ENCODE measurements at regions not wholly inside any gene's neighbourhood (a gene's known extent, or its start where the extent isn't known, plus 50 kb on each side); places are given as distances from the start of the nearest gene placed in this dataset.

DNA sequence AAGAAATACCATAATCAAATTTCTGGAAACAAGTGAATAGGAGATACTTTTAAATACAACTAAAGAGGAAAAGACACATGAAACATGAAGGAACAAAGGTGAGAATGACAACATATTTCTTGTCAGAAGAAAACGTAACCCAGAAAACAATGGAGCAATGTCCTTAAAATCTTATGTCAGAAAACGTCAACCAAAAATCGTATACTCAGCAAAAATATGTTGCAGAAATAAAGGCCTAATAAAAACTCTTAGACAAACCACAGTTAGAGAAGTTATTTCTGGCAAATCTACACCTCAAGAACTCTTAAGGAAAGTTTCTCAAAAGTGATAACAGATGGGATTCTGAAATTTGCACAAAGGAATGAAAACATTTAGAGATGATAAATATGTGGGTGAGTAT is 66.3 kb upstream of the FBXL7 start:
- H3K27me3 Mint-ChIP-seq (ENCODE audit: low read depth, unreplicated experiment) = no peaks in the 10 kb centered on the region
- Histone ChIP-seq H2AFZ (ENCODE audit: low read depth, low read length) (no peak overlapping the region), H3K4me3 (ENCODE audit: insufficient read depth, low read depth, low read length) (no peak overlapping the region), H4K20me1 (ENCODE audit: insufficient read depth, low read length) (no peaks in the 10 kb centered on the region), H3K4me2 (ENCODE audit: low read length) (no peak overlapping the region), H3K27ac (ENCODE audit: low read depth, low read length) (no peak overlapping the region), H3K9ac (ENCODE audit: low read length) (no peak overlapping the region), H3K4me1 (ENCODE audit: insufficient read depth, low read length) (no peaks in the 10 kb centered on the region), H3K36me3 (ENCODE audit: insufficient read depth, low read length) (no peaks in the 10 kb centered on the region), H3K79me2 (ENCODE audit: insufficient read depth, low read length) (no peaks in the 10 kb centered on the region), H3K9me3 (ENCODE audit: insufficient read depth, low read depth, low read length) (no peaks in the 10 kb centered on the region), H3K27me3 (ENCODE audit: insufficient read depth, low read length) (peaks cover 2% of the 10 kb centered on the region)
- no peak for TF ChIP-seq EZH2 (IDR thresholded peaks at IDR 0.05; ENCODE audit: insufficient read depth, low read length)
- TF ChIP-seq, protein P1, sequence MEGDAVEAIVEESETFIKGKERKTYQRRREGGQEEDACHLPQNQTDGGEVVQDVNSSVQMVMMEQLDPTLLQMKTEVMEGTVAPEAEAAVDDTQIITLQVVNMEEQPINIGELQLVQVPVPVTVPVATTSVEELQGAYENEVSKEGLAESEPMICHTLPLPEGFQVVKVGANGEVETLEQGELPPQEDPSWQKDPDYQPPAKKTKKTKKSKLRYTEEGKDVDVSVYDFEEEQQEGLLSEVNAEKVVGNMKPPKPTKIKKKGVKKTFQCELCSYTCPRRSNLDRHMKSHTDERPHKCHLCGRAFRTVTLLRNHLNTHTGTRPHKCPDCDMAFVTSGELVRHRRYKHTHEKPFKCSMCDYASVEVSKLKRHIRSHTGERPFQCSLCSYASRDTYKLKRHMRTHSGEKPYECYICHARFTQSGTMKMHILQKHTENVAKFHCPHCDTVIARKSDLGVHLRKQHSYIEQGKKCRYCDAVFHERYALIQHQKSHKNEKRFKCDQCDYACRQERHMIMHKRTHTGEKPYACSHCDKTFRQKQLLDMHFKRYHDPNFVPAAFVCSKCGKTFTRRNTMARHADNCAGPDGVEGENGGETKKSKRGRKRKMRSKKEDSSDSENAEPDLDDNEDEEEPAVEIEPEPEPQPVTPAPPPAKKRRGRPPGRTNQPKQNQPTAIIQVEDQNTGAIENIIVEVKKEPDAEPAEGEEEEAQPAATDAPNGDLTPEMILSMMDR (IDR thresholded peaks at IDR 0.05; ENCODE audit: insufficient read depth, low read depth, low read length) = no peak
- H3K4me1 Mint-ChIP-seq (ENCODE audit: low read depth, unreplicated experiment) = no peaks in the 10 kb centered on the region
- no peak for DNase-seq (ENCODE audit: low read depth)
- H3K36me3 Mint-ChIP-seq (ENCODE audit: low read depth, unreplicated experiment) = no peaks in the 10 kb centered on the region
- H3K9me3 Mint-ChIP-seq (ENCODE audit: unreplicated experiment) = peaks cover 6% of the 10 kb centered on the region
- peak; percentile 9 for FAIRE-seq
- no peak overlapping the region for H3K4me3 Mint-ChIP-seq (ENCODE audit: unreplicated experiment)
- no peak overlapping the region for H3K27ac Mint-ChIP-seq (ENCODE audit: unreplicated experiment)

DNA sequence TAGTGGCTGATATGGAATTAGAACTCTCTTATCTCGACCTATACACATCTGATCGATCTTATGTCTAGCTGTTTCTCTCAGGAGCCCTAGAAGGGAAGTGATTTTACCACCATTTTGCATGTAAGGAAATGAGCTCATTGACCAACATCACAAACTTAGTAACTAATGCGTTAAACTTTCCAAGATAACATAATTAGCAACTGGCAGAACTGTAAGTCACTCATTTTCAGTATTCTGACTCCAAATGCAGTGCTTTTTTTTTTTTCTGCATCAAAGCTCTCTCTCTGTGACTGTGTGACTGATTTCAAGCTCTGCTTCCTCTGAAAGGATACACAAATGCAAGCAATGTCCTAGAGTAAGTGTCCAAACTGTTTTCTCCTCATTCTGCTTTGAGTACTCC is 68.1 kb upstream of the FBXL7 start:
- Mint-ChIP-seq H3K4me1 (ENCODE audit: low read depth, unreplicated experiment) (no peaks in the 10 kb centered on the region), H3K27me3 (ENCODE audit: low read depth, unreplicated experiment) (no peaks in the 10 kb centered on the region), H3K4me3 (ENCODE audit: unreplicated experiment) (no peak overlapping the region), H3K36me3 (ENCODE audit: low read depth, unreplicated experiment) (no peaks in the 10 kb centered on the region), H3K9me3 (ENCODE audit: unreplicated experiment) (peaks cover 6% of the 10 kb centered on the region), H3K27ac (ENCODE audit: unreplicated experiment) (no peak overlapping the region)
- Histone ChIP-seq H3K9me3 (ENCODE audit: insufficient read depth, low read depth, low read length) (no peaks in the 10 kb centered on the region), H3K27ac (ENCODE audit: low read depth, low read length) (no peak overlapping the region), H3K9ac (ENCODE audit: low read length) (no peak overlapping the region), H4K20me1 (ENCODE audit: insufficient read depth, low read length) (no peaks in the 10 kb centered on the region), H3K27me3 (ENCODE audit: insufficient read depth, low read length) (peaks cover 2% of the 10 kb centered on the region), H3K4me2 (ENCODE audit: low read length) (no peak overlapping the region), H3K4me1 (ENCODE audit: insufficient read depth, low read length) (no peaks in the 10 kb centered on the region), H3K36me3 (ENCODE audit: insufficient read depth, low read length) (no peaks in the 10 kb centered on the region), H2AFZ (ENCODE audit: low read depth, low read length) (no peak overlapping the region), H3K79me2 (ENCODE audit: insufficient read depth, low read length) (no peaks in the 10 kb centered on the region), H3K4me3 (ENCODE audit: insufficient read depth, low read depth, low read length) (no peak overlapping the region)
- DNase-seq (ENCODE audit: low read depth) (no peak), FAIRE-seq (no peak)
- TF ChIP-seq EZH2 (IDR thresholded peaks at IDR 0.05; ENCODE audit: insufficient read depth, low read length) = no peak
- TF ChIP-seq, protein P1 (IDR thresholded peaks at IDR 0.05; ENCODE audit: insufficient read depth, low read depth, low read length) = no peak

DNA sequence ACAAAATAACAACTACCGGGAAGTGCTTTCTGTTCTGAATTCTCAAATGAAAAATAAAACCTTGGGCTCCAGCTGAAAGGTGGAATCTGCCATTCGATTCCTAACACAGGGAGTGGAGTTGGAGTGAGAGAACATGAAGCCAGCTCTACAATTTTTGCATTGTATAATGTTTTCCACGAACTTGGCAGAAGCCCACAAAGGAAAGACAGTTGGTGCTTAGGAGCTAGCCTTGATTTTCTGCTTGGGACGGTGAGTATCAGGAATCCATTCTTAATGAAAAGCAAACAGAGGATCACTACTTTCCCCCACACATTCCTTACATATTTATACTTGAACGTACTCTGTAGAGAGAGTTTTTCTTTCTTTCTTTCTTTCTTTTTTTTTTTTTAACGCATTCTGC is 74.2 kb upstream of the FBXL7 start:
- H3K4me1 Mint-ChIP-seq (ENCODE audit: low read depth, unreplicated experiment) = peaks cover 8% of the 10 kb centered on the region
- peak overlapping the region; percentile 31 for H3K9ac ChIP-seq (ENCODE audit: low read length)
- no peaks in the 10 kb centered on the region for H3K36me3 ChIP-seq (ENCODE audit: insufficient read depth, low read length)
- H3K4me1 ChIP-seq (ENCODE audit: insufficient read depth, low read length) = no peaks in the 10 kb centered on the region
- no peak for FAIRE-seq
- H3K36me3 Mint-ChIP-seq (ENCODE audit: low read depth, unreplicated experiment) = no peaks in the 10 kb centered on the region
- H3K79me2 ChIP-seq (ENCODE audit: insufficient read depth, low read length) = no peaks in the 10 kb centered on the region
- no peaks in the 10 kb centered on the region for H3K9me3 ChIP-seq (ENCODE audit: insufficient read depth, low read depth, low read length)
- H3K27ac Mint-ChIP-seq (ENCODE audit: unreplicated experiment) = no peak overlapping the region
- H3K9me3 Mint-ChIP-seq (ENCODE audit: unreplicated experiment) = no peaks in the 10 kb centered on the region
- no peaks in the 10 kb centered on the region for H3K27me3 Mint-ChIP-seq (ENCODE audit: low read depth, unreplicated experiment)
- DNase-seq (ENCODE audit: low read depth) = peak; percentile 29
- peak overlapping the region; percentile 47 for H3K4me3 ChIP-seq (ENCODE audit: insufficient read depth, low read depth, low read length)
- no peak for TF ChIP-seq EZH2 (IDR thresholded peaks at IDR 0.05; ENCODE audit: insufficient read depth, low read length)
- TF ChIP-seq, protein P1 (IDR thresholded peaks at IDR 0.05; ENCODE audit: insufficient read depth, low read depth, low read length) = no peak
- peaks cover 5% of the 10 kb centered on the region for H3K27me3 ChIP-seq (ENCODE audit: insufficient read depth, low read length)
- H3K4me3 Mint-ChIP-seq (ENCODE audit: unreplicated experiment) = no peak overlapping the region
- peak overlapping the region; percentile 61 for H2AFZ ChIP-seq (ENCODE audit: low read depth, low read length)
- H3K27ac ChIP-seq (ENCODE audit: low read depth, low read length) = no peak overlapping the region
- H3K4me2 ChIP-seq (ENCODE audit: low read length) = peak overlapping the region; percentile 81
- no peaks in the 10 kb centered on the region for H4K20me1 ChIP-seq (ENCODE audit: insufficient read depth, low read length)

Measured in astrocyte (in vitro differentiated cells and primary cell).